ENCODE measurements at regions not wholly inside any gene's neighbourhood (a gene's known extent, or its start where the extent isn't known, plus 50 kb on each side); places are given as distances from the start of the nearest gene placed in this dataset.

- Histone ChIP-seq H3K14ac (ENCODE audit: low read length in 2 of 2) (no peak overlapping the region), H3K18ac (ENCODE audit: low read depth in 1 of 2, low read length in 2 of 2) (no peak overlapping the region), H2AK5ac (ENCODE audit: low read length, severe bottlenecking) (no peak overlapping the region), H3K79me1 (replicated peaks; ENCODE audit: low read length, poor library complexity, severe bottlenecking) (no peaks in the 10 kb centered on the region), H2BK12ac (ENCODE audit: low read length in 2 of 2) (no peak overlapping the region), H3K23ac (ENCODE audit: low read length in 2 of 2) (no peak overlapping the region), H2BK5ac (ENCODE audit: low read depth, low read length, poor library complexity, severe bottlenecking) (no peak overlapping the region), H4K8ac (ENCODE audit: low read length) (no peak overlapping the region), H3K27ac (ENCODE audit: low read length, poor library complexity, severe bottlenecking) (no peak overlapping the region), H3K4me2 (ENCODE audit: low read length, poor library complexity, severe bottlenecking) (no peak overlapping the region), H4K91ac (ENCODE audit: low read length) (no peak overlapping the region), H3K9me3 (ENCODE audit: control insufficient read depth, low read length) (no peaks in the 10 kb centered on the region), H3K4ac (ENCODE audit: low read depth in 1 of 2, low read length in 2 of 2) (no peak overlapping the region), H3K4me3 (ENCODE audit: insufficient read depth in 1 of 2, low read depth in 1 of 2, low read length in 2 of 2) (no peak overlapping the region), H2AFZ (ENCODE audit: low read depth, low read length) (no peak overlapping the region), H2BK120ac (ENCODE audit: low read depth, low read length) (no peak overlapping the region), H2BK15ac (ENCODE audit: low read depth, poor library complexity, severe bottlenecking) (no peak overlapping the region), H3K4me1 (ENCODE audit: control insufficient read depth, insufficient read depth, low read depth, low read length) (no peaks in the 10 kb centered on the region), H3K36me3 (ENCODE audit: control insufficient read depth in 1 of 2, insufficient read depth in 2 of 2, low read depth in 1 of 2, low read length in 2 of 2) (no peaks in the 10 kb centered on the region), H3K9ac (ENCODE audit: low read length) (no peak overlapping the region), H3K27me3 (ENCODE audit: control insufficient read depth in 1 of 2, insufficient read depth in 1 of 2, low read length in 2 of 2) (no peaks in the 10 kb centered on the region)
- no peak for DNase-seq
- no CpG with 5 or more reads among the region's 1 CpG for WGBS
Observed at GRCh38 chr2:223107825-223108224, 55.8 kb downstream of the KCNE4 start.

- Histone ChIP-seq H3K9me3 (ENCODE audit: control insufficient read depth, low read length) (no peaks in the 10 kb centered on the region), H4K8ac (ENCODE audit: low read length) (no peak overlapping the region), H3K18ac (ENCODE audit: low read depth in 1 of 2, low read length in 2 of 2) (no peak overlapping the region), H4K91ac (ENCODE audit: low read length) (no peak overlapping the region), H3K4ac (ENCODE audit: low read depth in 1 of 2, low read length in 2 of 2) (no peak overlapping the region), H3K14ac (ENCODE audit: low read length in 2 of 2) (no peak overlapping the region), H2BK15ac (ENCODE audit: low read depth, poor library complexity, severe bottlenecking) (no peak overlapping the region), H3K23ac (ENCODE audit: low read length in 2 of 2) (no peak overlapping the region), H2AFZ (ENCODE audit: low read depth, low read length) (no peak overlapping the region), H2BK5ac (ENCODE audit: low read depth, low read length, poor library complexity, severe bottlenecking) (no peak overlapping the region), H2BK12ac (ENCODE audit: low read length in 2 of 2) (no peak overlapping the region), H3K4me2 (ENCODE audit: low read length, poor library complexity, severe bottlenecking) (no peak overlapping the region), H3K36me3 (ENCODE audit: control insufficient read depth in 1 of 2, insufficient read depth in 2 of 2, low read depth in 1 of 2, low read length in 2 of 2) (no peaks in the 10 kb centered on the region), H3K9ac (ENCODE audit: low read length) (no peak overlapping the region), H3K79me1 (replicated peaks; ENCODE audit: low read length, poor library complexity, severe bottlenecking) (no peaks in the 10 kb centered on the region), H3K27me3 (ENCODE audit: control insufficient read depth in 1 of 2, insufficient read depth in 1 of 2, low read length in 2 of 2) (no peaks in the 10 kb centered on the region), H2BK120ac (ENCODE audit: low read depth, low read length) (no peak overlapping the region), H2AK5ac (ENCODE audit: low read length, severe bottlenecking) (no peak overlapping the region), H3K4me1 (ENCODE audit: control insufficient read depth, insufficient read depth, low read depth, low read length) (no peaks in the 10 kb centered on the region), H3K27ac (ENCODE audit: low read length, poor library complexity, severe bottlenecking) (no peak overlapping the region), H3K4me3 (ENCODE audit: insufficient read depth in 1 of 2, low read depth in 1 of 2, low read length in 2 of 2) (no peak overlapping the region)
- peak; percentile 35 for DNase-seq
- 70% methylated on average over 4 of the region's 5 CpGs for WGBS
Observed at GRCh38 chr2:223108351-223109050, 56.5 kb downstream of the KCNE4 start.

- Histone ChIP-seq H3K4me2 (ENCODE audit: low read length, poor library complexity, severe bottlenecking) (no peak overlapping the region), H3K23ac (ENCODE audit: low read length in 2 of 2) (no peak overlapping the region), H3K4ac (ENCODE audit: low read depth in 1 of 2, low read length in 2 of 2) (no peak overlapping the region), H3K4me3 (ENCODE audit: insufficient read depth in 1 of 2, low read depth in 1 of 2, low read length in 2 of 2) (no peak overlapping the region), H3K27me3 (ENCODE audit: control insufficient read depth in 1 of 2, insufficient read depth in 1 of 2, low read length in 2 of 2) (no peaks in the 10 kb centered on the region), H4K91ac (ENCODE audit: low read length) (no peak overlapping the region), H3K9me3 (ENCODE audit: control insufficient read depth, low read length) (no peaks in the 10 kb centered on the region), H3K18ac (ENCODE audit: low read depth in 1 of 2, low read length in 2 of 2) (no peak overlapping the region), H3K36me3 (ENCODE audit: control insufficient read depth in 1 of 2, insufficient read depth in 2 of 2, low read depth in 1 of 2, low read length in 2 of 2) (no peaks in the 10 kb centered on the region), H2BK5ac (ENCODE audit: low read depth, low read length, poor library complexity, severe bottlenecking) (no peak overlapping the region), H2AK5ac (ENCODE audit: low read length, severe bottlenecking) (no peak overlapping the region), H3K27ac (ENCODE audit: low read length, poor library complexity, severe bottlenecking) (no peak overlapping the region), H2BK12ac (ENCODE audit: low read length in 2 of 2) (no peak overlapping the region), H2BK15ac (ENCODE audit: low read depth, poor library complexity, severe bottlenecking) (no peak overlapping the region), H3K9ac (ENCODE audit: low read length) (no peak overlapping the region), H4K8ac (ENCODE audit: low read length) (no peak overlapping the region), H2BK120ac (ENCODE audit: low read depth, low read length) (no peak overlapping the region), H3K4me1 (ENCODE audit: control insufficient read depth, insufficient read depth, low read depth, low read length) (no peaks in the 10 kb centered on the region), H3K14ac (ENCODE audit: low read length in 2 of 2) (no peak overlapping the region), H2AFZ (ENCODE audit: low read depth, low read length) (no peak overlapping the region), H3K79me1 (replicated peaks; ENCODE audit: low read length, poor library complexity, severe bottlenecking) (no peaks in the 10 kb centered on the region)
- no peak for DNase-seq
- WGBS: 57% methylated on average over 3 of the region's 3 CpGs
Observed at GRCh38 chr2:223109341-223109740, 57.4 kb downstream of the KCNE4 start.

GRCh38 chr2:223113161-223113560 lies 61.2 kb downstream of the KCNE4 start:
- Histone ChIP-seq H3K27me3 (ENCODE audit: control insufficient read depth in 1 of 2, insufficient read depth in 1 of 2, low read length in 2 of 2) (no peaks in the 10 kb centered on the region), H4K91ac (ENCODE audit: low read length) (no peak overlapping the region), H3K4me1 (ENCODE audit: control insufficient read depth, insufficient read depth, low read depth, low read length) (no peaks in the 10 kb centered on the region), H3K18ac (ENCODE audit: low read depth in 1 of 2, low read length in 2 of 2) (no peak overlapping the region), H3K79me1 (replicated peaks; ENCODE audit: low read length, poor library complexity, severe bottlenecking) (no peaks in the 10 kb centered on the region), H3K23ac (ENCODE audit: low read length in 2 of 2) (no peak overlapping the region), H3K14ac (ENCODE audit: low read length in 2 of 2) (no peak overlapping the region), H3K36me3 (ENCODE audit: control insufficient read depth in 1 of 2, insufficient read depth in 2 of 2, low read depth in 1 of 2, low read length in 2 of 2) (no peaks in the 10 kb centered on the region), H2BK12ac (ENCODE audit: low read length in 2 of 2) (no peak overlapping the region), H2BK15ac (ENCODE audit: low read depth, poor library complexity, severe bottlenecking) (no peak overlapping the region), H3K4ac (ENCODE audit: low read depth in 1 of 2, low read length in 2 of 2) (no peak overlapping the region), H2AK5ac (ENCODE audit: low read length, severe bottlenecking) (no peak overlapping the region), H2BK120ac (ENCODE audit: low read depth, low read length) (no peak overlapping the region), H2AFZ (ENCODE audit: low read depth, low read length) (no peak overlapping the region), H3K4me2 (ENCODE audit: low read length, poor library complexity, severe bottlenecking) (no peak overlapping the region), H3K9me3 (ENCODE audit: control insufficient read depth, low read length) (no peaks in the 10 kb centered on the region), H3K27ac (ENCODE audit: low read length, poor library complexity, severe bottlenecking) (no peak overlapping the region), H2BK5ac (ENCODE audit: low read depth, low read length, poor library complexity, severe bottlenecking) (no peak overlapping the region), H3K4me3 (ENCODE audit: insufficient read depth in 1 of 2, low read depth in 1 of 2, low read length in 2 of 2) (no peak overlapping the region), H3K9ac (ENCODE audit: low read length) (no peak overlapping the region), H4K8ac (ENCODE audit: low read length) (no peak overlapping the region)
- peak; percentile 23 for DNase-seq

Measured in mesenchymal stem cell (in vitro differentiated cells and primary cell).